Panc1 (cell line): ENCODE measurements at regions not wholly inside any gene's neighbourhood (a gene's known extent, or its start where the extent isn't known, plus 50 kb on each side); places are given as distances from the start of the nearest gene placed in this dataset.
"Not testable (repeated sequence)": the region's sequence is repeated elsewhere in the genome, so short reads cannot be mapped to it uniquely, and the experiment has no call there.

Source experiments
- ATAC-seq: fragments of 200-7000 bp; cut with Tn5 transposase; 2 replicates; pipeline ENCODE4 v1.9.1; 2020; ENCODE audit warnings: mild to moderate bottlenecking, moderate library complexity
- BruUV-seq: library from RNA; stranded (reverse); fragments of 400-500 nt; replicated peaks from 2 replicates; lab custom pipeline; 2021; lab: Mats Ljungman, UMichigan
- CTCF ChIA-PET: fragments of 300-600 bp; sonication (Branson Sonifier 250); formaldehyde crosslinking; loops from one replicate; lab custom pipeline; 2022; ENCODE audit warnings: antibody characterized with exemption; lab: Charles Lee
- POLR2A ChIA-PET: fragments of 300-600 bp; sonication (Branson Sonifier 250); formaldehyde crosslinking; loops from one replicate; lab custom pipeline; 2022; ENCODE audit warnings: antibody characterized with exemption; lab: Charles Lee
- DNase-seq: peaks from one replicate; pipeline ENCODE4 v3.0.0-alpha.2; 2010; ENCODE audit warnings: low read depth, low spot score
- H3K27ac ChIP-seq: 2 replicates; pipeline ENCODE4 v1.5.1; 2011; ENCODE audit warnings: mild to moderate bottlenecking, low read length, inconsistent platforms
- H3K27me3 ChIP-seq: fragments of 200-500 bp; sonication (Bioruptor generic); 2 replicates; pipeline ENCODE4 v1.6.0; 2014; ENCODE audit warnings: low read length, inconsistent platforms; ENCODE audit not compliant: control insufficient read depth, insufficient read depth
- H3K36me3 ChIP-seq: fragments of 200-500 bp; sonication (Bioruptor generic); 2 replicates; pipeline ENCODE4 v1.5.1; 2014; ENCODE audit warnings: inconsistent platforms, mild to moderate bottlenecking, low read length, moderate library complexity; ENCODE audit not compliant: control insufficient read depth, insufficient read depth
- H3K4me1 ChIP-seq: 2 replicates; pipeline ENCODE4 v1.5.1; 2011; ENCODE audit warnings: inconsistent platforms, mild to moderate bottlenecking, low read length, moderate library complexity; ENCODE audit not compliant: control insufficient read depth, insufficient read depth
- H3K4me3 ChIP-seq, 2 experiments: 2 replicates each; pipeline ENCODE4 v1.5.1; 2011 to 2012; ENCODE audit warnings: low read depth in 2 of 2, low read length in 2 of 2, mild to moderate bottlenecking in 2 of 2, inconsistent platforms in 1 of 2, moderate library complexity in 1 of 2
- H3K9me3 ChIP-seq: fragments of 200-500 bp; sonication (Bioruptor generic); 2 replicates; pipeline ENCODE4 v1.5.1; 2014; ENCODE audit warnings: low read depth, mild to moderate bottlenecking, inconsistent platforms, low read length, moderate library complexity; ENCODE audit not compliant: control insufficient read depth, insufficient read depth
- CTCF ChIP-seq: fragments of 450-650 bp; IDR thresholded peaks from 2 replicates; pipeline ENCODE4 v1.5.1; 2017; ENCODE audit warnings: mild to moderate bottlenecking
- POLR2AphosphoS5 ChIP-seq: IDR thresholded peaks from 2 replicates; pipeline ENCODE4 v1.6.1; 2012; ENCODE audit warnings: mild to moderate bottlenecking, low read depth, low read length, moderate library complexity
- REST ChIP-seq, 2 experiments: IDR thresholded peaks; 2 replicates each; pipeline ENCODE4 v1.6.1; 2011 to 2012; ENCODE audit warnings: low read depth in 2 of 2, control low read depth in 1 of 2, low read length in 1 of 2, mild to moderate bottlenecking in 1 of 2, moderate library complexity in 1 of 2; ENCODE audit not compliant: insufficient read depth in 1 of 2
- SIN3A ChIP-seq: IDR thresholded peaks from 2 replicates; pipeline ENCODE4 v1.6.1; 2012; ENCODE audit warnings: low read depth, mild to moderate bottlenecking, low read length, moderate library complexity, borderline replicate concordance; ENCODE audit not compliant: insufficient read depth
- TCF7L2 ChIP-seq: IDR thresholded peaks from 2 replicates; pipeline ENCODE4 v1.6.1; 2011; ENCODE audit warnings: mild to moderate bottlenecking, low read depth, low read length, inconsistent platforms
- in situ Hi-C: cut with HindIII; loops from 2 replicates; pipeline ENCODE4 v1.10.0; 2016; ENCODE audit warnings: low sequenced_read_pairs, low pct_unique_long_range_greater_than_20kb
- intact Hi-C: fragments of 100-400 bp; cut with micrococcal nuclease; formaldehyde crosslinking; loops from one replicate; pipeline ENCODE4 v1.10.0; 2022; ENCODE audit not compliant: unreplicated experiment

GRCh38 chr11:123349382-123349781 is 80.7 kb upstream of the GRAMD1B start:
- H3K4me1 ChIP-seq, result no peaks in the 10 kb centered on the region
- ChIA-PET CTCF (no interaction called here), POLR2A (no interaction called here)
- intact Hi-C loops, result no loop called here
- no peak for DNase-seq
- BruUV-seq, result no TSS peak
- in situ Hi-C loops, result no loop called here
- no peaks in the 10 kb centered on the region for H3K36me3 ChIP-seq
- H3K27ac ChIP-seq, result no peak overlapping the region
- peaks cover 25% of the 10 kb centered on the region for H3K27me3 ChIP-seq
- H3K9me3 ChIP-seq, result no peaks in the 10 kb centered on the region
- no peak overlapping the region for H3K4me3 ChIP-seq
- ATAC-seq, result no peak
- TF ChIP-seq CTCF, result no peak
- TF ChIP-seq TCF7L2, result no peak
- no peak for TF ChIP-seq SIN3A
- no peak for TF ChIP-seq REST (IDR thresholded peaks at IDR 0.05; ENCODE audit: insufficient read depth in 1 of 2, low read depth in 2 of 2, low read length in 1 of 2)
- no peak for TF ChIP-seq POLR2AphosphoS5

GRCh38 chr11:123344790-123345357 is 85.2 kb upstream of the GRAMD1B start:
- peaks cover 2% of the 10 kb centered on the region; the same call in 1 of the 2 replicates for H3K27me3 ChIP-seq
- CTCF ChIA-PET, result no interaction called here
- no peaks in the 10 kb centered on the region for H3K36me3 ChIP-seq
- POLR2A ChIA-PET, result no interaction called here
- no peak overlapping the region for H3K4me3 ChIP-seq
- H3K9me3 ChIP-seq, result no peaks in the 10 kb centered on the region
- intact Hi-C loops (no loop called here), in situ Hi-C loops (no loop called here)
- H3K27ac ChIP-seq, result no peak overlapping the region
- no peak for TF ChIP-seq POLR2AphosphoS5
- TF ChIP-seq CTCF, result no peak
- no peak for TF ChIP-seq TCF7L2
- TF ChIP-seq SIN3A, result no peak
- no peak for TF ChIP-seq REST (IDR thresholded peaks at IDR 0.05; ENCODE audit: insufficient read depth in 1 of 2, low read depth in 2 of 2, low read length in 1 of 2)
- DNase-seq, result no peak
- no peak for ATAC-seq
- no TSS peak for BruUV-seq
- no peaks in the 10 kb centered on the region for H3K4me1 ChIP-seq

- BruUV-seq, intact Hi-C loops, CTCF ChIA-PET, H3K4me3 ChIP-seq, POLR2A ChIA-PET, in situ Hi-C loops, H3K9me3 ChIP-seq, DNase-seq, ATAC-seq, H3K27ac ChIP-seq, H3K4me1 ChIP-seq, H3K36me3 ChIP-seq, H3K27me3 ChIP-seq: not testable (repeated sequence)
Observed at GRCh38 chr11:123344188-123344587, 85.9 kb upstream of the GRAMD1B start.
